HAP-1 (cell line): ENCODE measurements at regions not wholly inside any gene's neighbourhood (a gene's known extent, or its start where the extent isn't known, plus 50 kb on each side); places are given as distances from the start of the nearest gene placed in this dataset.

Experiments used
- DNase-seq, 2 experiments: peaks; one replicate each; pipeline ENCODE4 v3.0.0-alpha.2; 2016 to 2020; ENCODE audit warnings: low spot score in 2 of 2
- H3K27me3 ChIP-seq: fragments of 250-450 bp; sonication (Bioruptor Pico); 2 replicates; pipeline ENCODE4 v1.5.1; 2020; ENCODE audit warnings: low read depth, mild to moderate bottlenecking, moderate library complexity
- H3K36me3 ChIP-seq: fragments of 250-450 bp; sonication (Bioruptor Pico); replicated peaks from 2 replicates; pipeline ENCODE4 v1.5.1; 2020; ENCODE audit warnings: mild to moderate bottlenecking
- H3K4me1 ChIP-seq: fragments of 250-450 bp; sonication (Bioruptor Pico); 2 replicates; pipeline ENCODE4 v1.5.1; 2020; ENCODE audit warnings: mild to moderate bottlenecking
- H3K4me3 ChIP-seq: fragments of 250-450 bp; sonication (Bioruptor Pico); 2 replicates; pipeline ENCODE4 v1.5.1; 2020; ENCODE audit warnings: mild to moderate bottlenecking, moderate library complexity
- H3K9me3 ChIP-seq: fragments of 250-450 bp; sonication (Bioruptor Pico); 2 replicates; pipeline ENCODE4 v1.5.1; 2020; ENCODE audit warnings: mild to moderate bottlenecking, moderate library complexity
- in situ Hi-C: fragments of 300-500 bp; cut with MboI; formaldehyde crosslinking; loops from 3 replicates; pipeline ENCODE4 v1.14.3; 2020; ENCODE audit warnings: low sequenced_read_pairs, inconsistent platforms, mixed read lengths

DNA sequence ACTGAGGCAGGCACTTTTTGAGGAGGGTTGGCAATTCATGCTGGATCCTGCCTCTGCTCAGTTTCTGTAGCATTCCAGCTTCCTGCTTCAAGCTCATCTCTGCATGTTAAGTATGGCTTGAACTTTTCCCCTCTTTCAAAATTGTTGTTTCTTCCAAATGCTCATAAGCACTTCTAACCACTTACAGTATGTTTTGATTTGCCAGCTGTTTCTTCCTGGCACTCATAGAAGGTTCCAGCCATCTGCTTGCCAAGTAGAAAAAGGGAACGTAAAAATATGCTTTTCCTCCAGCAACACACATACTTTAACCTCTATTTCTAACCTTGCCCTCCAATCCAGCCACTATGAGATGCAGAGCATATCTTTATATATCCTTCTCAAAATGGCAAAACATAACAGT lies 692.6 kb upstream of the COBL start:
- no peaks in the 10 kb centered on the region for H3K27me3 ChIP-seq
- no peaks in the 10 kb centered on the region for H3K4me1 ChIP-seq
- in situ Hi-C loops = no loop called here
- H3K36me3 ChIP-seq = no peaks in the 10 kb centered on the region
- DNase-seq = no peak
- H3K9me3 ChIP-seq = no peaks in the 10 kb centered on the region
- no peak overlapping the region for H3K4me3 ChIP-seq

DNA sequence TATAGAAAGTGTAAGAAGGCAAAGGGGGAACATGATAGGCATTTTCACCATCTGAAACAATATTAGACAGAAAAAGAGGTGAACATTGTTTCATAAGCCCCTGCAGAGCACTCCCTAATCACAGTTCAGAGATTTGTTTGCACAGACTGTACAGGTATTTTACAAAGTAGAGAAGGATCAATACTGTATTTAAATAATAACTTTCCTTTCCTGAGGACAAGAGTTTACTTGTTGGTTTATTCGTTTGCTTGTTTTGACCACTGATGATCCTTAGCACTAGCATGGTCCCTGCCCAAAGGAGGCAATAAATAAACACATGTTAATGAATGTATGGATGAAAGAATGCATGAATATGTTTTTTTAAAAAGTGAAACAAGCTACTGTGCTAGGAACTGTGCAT lies 690.1 kb upstream of the COBL start:
- no peak overlapping the region for H3K4me3 ChIP-seq
- H3K9me3 ChIP-seq = no peaks in the 10 kb centered on the region
- H3K27me3 ChIP-seq = no peaks in the 10 kb centered on the region
- in situ Hi-C loops = no loop called here
- no peaks in the 10 kb centered on the region for H3K36me3 ChIP-seq
- no peak for DNase-seq
- H3K4me1 ChIP-seq = no peaks in the 10 kb centered on the region

DNA sequence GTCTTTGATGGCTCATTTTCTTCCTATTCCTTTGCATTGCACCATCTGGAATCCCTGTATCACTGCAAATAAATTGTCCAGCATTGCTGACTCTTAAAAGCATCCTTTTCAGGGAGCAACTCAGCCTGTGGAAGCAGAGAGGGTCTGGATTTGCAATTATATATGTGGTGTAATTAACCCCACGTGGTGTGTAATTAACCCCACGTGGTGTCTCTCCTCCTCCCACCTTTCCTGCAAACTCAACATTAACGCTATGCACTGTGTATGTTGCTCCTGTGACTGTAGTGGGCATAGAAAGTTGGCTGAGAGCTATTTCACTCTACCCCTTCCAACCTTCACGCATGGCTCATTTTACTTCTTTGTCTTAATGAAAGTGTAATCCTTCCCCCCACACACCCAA lies 689.0 kb upstream of the COBL start:
- no peak overlapping the region for H3K4me3 ChIP-seq
- H3K27me3 ChIP-seq = no peaks in the 10 kb centered on the region
- in situ Hi-C loops = no loop called here
- no peaks in the 10 kb centered on the region for H3K36me3 ChIP-seq
- H3K4me1 ChIP-seq = no peaks in the 10 kb centered on the region
- H3K9me3 ChIP-seq = no peaks in the 10 kb centered on the region
- no peak for DNase-seq

DNA sequence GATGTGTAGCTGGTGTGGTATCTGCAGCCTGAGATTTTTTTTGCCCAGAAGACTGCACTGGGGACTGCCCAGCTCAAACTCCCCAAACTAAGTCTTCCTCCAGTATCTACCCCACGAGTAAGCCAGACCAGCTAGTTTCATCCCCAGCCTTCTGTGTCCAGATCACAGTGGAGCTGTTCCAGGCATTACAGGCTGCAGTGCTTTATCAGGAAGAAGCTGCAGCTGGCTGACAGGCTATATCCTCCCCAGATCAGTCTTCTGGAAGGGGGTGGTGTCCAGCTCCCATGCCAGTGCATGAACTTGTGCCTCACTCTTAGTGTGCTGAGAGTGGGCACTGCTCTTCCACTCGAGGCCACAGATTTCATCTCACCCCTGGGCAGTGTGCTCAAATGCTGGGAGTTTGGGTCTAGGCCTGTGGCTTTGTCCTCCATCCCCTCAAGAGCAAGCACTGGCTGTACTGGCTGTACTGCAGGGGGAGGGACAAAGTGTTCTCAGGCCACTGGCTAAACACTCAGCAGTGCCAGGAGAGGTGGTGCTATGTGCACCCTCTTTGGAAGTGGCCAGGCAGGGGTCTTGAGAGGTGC lies 679.1 kb upstream of the COBL start:
- Histone ChIP-seq H3K27me3 (no peaks in the 10 kb centered on the region), H3K4me1 (no peaks in the 10 kb centered on the region), H3K9me3 (no peaks in the 10 kb centered on the region), H3K4me3 (no peak overlapping the region), H3K36me3 (no peaks in the 10 kb centered on the region)
- in situ Hi-C loops = no loop called here
- DNase-seq = no peak

DNA sequence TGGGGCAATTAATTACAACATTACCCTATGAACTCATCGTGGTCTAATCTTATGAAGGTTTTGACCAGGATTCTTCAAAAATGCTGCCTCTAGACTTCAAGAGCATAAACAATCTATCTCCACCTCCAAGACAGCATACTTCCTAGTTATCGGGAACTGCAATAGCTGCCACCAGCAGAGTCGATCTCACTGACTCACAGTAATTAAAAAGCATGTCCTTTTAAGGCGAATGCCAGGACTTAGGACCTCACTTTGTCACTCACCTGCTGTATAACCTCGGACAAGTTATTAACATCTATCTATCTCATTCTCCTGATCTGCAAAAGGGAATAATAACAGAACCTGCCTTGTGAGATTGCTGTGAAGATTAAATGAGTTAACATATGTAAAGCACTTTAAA lies 666.0 kb upstream of the COBL start:
- Histone ChIP-seq H3K9me3 (no peaks in the 10 kb centered on the region), H3K4me1 (peaks cover 3% of the 10 kb centered on the region; the same call in 1 of the 2 replicates), H3K4me3 (no peak overlapping the region), H3K27me3 (no peaks in the 10 kb centered on the region), H3K36me3 (no peaks in the 10 kb centered on the region)
- no peak for DNase-seq
- in situ Hi-C loops = no loop called here

DNA sequence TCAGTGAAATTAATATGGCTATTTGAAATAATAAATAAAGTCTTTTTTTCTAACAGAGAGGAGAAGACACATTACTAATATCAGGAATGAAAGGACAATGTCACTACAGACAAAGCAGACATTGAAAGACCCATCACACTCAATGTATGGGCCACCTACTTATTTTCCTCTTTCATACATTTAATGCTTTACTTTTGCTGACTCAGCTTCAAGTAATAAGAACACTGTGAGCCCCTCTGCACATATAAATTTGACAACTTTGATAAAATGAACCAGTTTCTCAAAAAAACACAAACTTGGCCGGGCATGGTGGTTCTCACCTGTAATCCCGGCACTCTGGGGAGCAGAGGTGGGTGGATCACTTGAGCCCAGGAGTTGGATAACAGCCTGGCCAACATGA lies 664.2 kb upstream of the COBL start:
- Histone ChIP-seq H3K4me1 (peaks cover 3% of the 10 kb centered on the region; the same call in 1 of the 2 replicates), H3K4me3 (no peak overlapping the region), H3K9me3 (no peaks in the 10 kb centered on the region), H3K27me3 (no peaks in the 10 kb centered on the region), H3K36me3 (no peaks in the 10 kb centered on the region)
- in situ Hi-C loops = no loop called here
- no peak for DNase-seq

DNA sequence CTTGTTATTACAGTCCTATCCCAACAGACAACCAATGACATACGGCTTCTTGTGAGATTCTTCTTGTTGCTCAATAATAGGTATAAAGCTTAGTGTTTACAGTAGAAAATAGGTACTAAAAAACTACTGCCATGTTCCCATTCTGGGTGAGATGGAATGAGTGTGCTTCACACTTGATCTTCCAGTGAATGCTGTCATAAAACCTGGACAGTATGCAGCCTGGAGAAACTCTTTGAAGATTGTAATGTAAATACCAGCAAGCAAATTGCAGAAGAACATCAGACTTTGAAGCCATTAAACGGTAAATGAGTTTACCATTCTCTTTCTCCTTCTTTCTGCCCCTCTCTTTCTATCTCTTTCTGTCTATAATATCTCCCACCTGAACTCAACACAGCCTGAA lies 663.7 kb upstream of the COBL start:
- Histone ChIP-seq H3K4me3 (no peak overlapping the region), H3K9me3 (no peaks in the 10 kb centered on the region), H3K36me3 (no peaks in the 10 kb centered on the region), H3K27me3 (no peaks in the 10 kb centered on the region), H3K4me1 (peaks cover 3% of the 10 kb centered on the region; the same call in 1 of the 2 replicates)
- no peak for DNase-seq
- in situ Hi-C loops = no loop called here

DNA sequence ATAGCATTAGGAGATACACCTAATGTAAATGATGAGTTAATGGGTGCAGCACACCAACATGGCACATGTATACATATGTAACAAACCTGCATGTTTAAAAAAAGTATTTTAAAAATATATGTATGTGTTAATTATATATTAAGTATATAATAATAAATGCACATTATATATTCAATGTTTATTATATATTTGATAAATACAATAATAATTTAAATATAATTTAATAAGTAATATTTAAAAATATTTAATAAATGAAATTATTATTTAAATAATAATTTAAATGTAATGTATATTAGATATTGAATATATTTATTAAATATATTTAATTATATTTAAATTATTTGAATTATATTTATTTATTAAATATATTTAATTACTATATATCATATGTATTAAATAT lies 661.3 kb upstream of the COBL start:
- no peak for DNase-seq
- Histone ChIP-seq H3K4me1 (peaks cover 3% of the 10 kb centered on the region; the same call in 1 of the 2 replicates), H3K27me3 (no peaks in the 10 kb centered on the region), H3K4me3 (no peak overlapping the region), H3K9me3 (no peaks in the 10 kb centered on the region), H3K36me3 (no peaks in the 10 kb centered on the region)
- in situ Hi-C loops = no loop called here

DNA sequence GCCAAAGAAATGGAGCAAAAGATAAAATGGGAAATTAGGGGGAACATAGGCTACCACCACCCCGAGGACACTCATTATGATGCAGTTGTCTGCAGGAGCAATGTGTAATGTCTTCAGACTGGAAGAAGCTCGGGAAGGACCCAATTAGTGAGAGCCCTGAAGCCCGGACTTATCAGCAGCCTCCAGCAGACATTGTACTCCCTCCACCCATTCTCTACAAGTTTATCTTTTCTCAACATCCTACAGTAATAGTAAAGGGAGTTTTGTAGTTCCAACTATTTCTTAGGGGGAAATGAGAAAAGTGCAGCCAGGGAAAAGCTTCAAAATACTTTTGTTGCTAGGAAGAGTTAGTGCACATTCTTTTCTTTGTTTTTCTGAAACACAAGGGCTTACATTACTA lies 657.3 kb upstream of the COBL start:
- in situ Hi-C loops = no loop called here
- Histone ChIP-seq H3K36me3 (no peaks in the 10 kb centered on the region), H3K9me3 (no peaks in the 10 kb centered on the region)

DNA sequence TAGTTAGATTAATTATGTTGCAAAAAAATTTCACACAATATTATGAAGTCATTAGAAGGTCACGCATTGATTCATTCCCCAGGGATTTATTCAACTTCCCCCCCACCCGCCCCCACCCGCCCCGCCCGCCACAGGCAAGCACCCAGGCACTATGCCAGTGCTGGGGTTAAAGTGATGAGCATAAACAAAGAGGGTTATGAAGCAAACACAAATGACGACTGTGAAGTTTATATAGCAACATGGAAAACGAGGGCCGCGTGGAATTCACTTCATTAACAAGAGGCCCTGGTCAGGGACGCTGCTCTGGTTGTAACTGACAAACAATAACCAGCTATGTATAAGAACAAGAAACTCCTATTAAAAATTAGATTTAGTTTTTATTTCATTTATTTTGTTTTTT lies 656.5 kb upstream of the COBL start:
- in situ Hi-C loops = no loop called here
- H3K4me1 ChIP-seq = no peaks in the 10 kb centered on the region
- H3K9me3 ChIP-seq = no peaks in the 10 kb centered on the region
- DNase-seq = no peak
- no peaks in the 10 kb centered on the region for H3K27me3 ChIP-seq
- no peaks in the 10 kb centered on the region for H3K36me3 ChIP-seq
- H3K4me3 ChIP-seq = no peak overlapping the region

More for the DNA sequence above, 657.3 kb upstream of the COBL start:
- H3K4me3 ChIP-seq = no peak overlapping the region
- no peaks in the 10 kb centered on the region for H3K4me1 ChIP-seq
- H3K27me3 ChIP-seq = no peaks in the 10 kb centered on the region
- DNase-seq = no peak

DNA sequence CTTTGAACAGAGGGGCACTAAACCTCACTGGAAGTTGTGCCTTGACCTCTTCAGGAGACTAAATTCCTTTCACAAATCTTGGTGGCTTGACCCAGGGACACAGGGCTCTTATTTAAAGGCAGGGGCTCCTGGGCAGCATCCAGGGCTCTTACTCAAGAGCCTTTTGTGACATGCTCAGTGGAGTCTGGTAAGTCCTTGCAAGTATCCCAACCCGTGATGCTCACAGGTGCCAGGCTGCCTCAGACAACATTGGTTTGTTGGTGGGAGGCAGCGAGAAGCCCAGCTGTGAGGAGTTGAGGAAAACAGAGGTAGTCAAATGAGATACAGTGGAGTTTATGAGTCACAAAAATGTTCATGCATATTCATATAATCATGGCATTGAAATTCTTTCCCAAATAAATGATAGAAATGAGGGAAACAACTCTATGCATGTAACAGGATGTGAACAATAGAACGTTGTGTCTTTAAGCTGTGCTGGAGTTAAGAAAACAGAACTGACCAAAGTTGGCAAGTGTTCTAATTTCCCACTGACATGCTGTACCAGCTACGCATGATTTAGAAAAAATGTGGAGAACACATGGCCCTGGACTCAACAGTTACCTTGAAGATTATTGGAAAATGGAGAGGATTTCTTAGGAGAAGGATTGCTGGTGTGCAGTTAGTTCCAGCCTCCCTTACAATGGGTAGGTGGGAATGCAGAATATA lies 654.5 kb upstream of the COBL start:
- in situ Hi-C loops = no loop called here
- Histone ChIP-seq H3K36me3 (no peaks in the 10 kb centered on the region), H3K4me3 (no peak overlapping the region), H3K9me3 (no peaks in the 10 kb centered on the region), H3K4me1 (peaks cover 2% of the 10 kb centered on the region), H3K27me3 (no peaks in the 10 kb centered on the region)
- no peak for DNase-seq

DNA sequence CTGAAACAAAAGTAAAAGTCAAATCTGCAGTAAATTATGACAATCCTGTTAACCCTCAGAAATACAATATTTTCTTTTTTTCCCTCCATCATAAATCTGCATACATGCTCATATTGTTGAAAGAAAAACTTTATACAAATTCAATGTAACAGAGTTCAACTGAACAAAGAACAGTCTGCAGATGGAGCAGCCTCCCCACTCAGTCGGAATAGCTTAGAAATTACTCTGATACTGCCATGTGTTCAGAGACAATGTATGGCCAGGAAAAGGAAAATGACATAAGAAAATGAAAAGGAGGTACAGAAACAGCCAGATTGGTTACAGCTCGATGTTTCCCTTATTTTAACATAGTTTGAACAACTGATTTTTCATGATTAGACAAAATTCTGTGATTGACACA lies 651.9 kb upstream of the COBL start:
- Histone ChIP-seq H3K36me3 (no peaks in the 10 kb centered on the region), H3K9me3 (no peaks in the 10 kb centered on the region), H3K4me1 (peaks cover 9% of the 10 kb centered on the region), H3K27me3 (no peaks in the 10 kb centered on the region), H3K4me3 (no peak overlapping the region)
- in situ Hi-C loops = no loop called here
- no peak for DNase-seq

DNA sequence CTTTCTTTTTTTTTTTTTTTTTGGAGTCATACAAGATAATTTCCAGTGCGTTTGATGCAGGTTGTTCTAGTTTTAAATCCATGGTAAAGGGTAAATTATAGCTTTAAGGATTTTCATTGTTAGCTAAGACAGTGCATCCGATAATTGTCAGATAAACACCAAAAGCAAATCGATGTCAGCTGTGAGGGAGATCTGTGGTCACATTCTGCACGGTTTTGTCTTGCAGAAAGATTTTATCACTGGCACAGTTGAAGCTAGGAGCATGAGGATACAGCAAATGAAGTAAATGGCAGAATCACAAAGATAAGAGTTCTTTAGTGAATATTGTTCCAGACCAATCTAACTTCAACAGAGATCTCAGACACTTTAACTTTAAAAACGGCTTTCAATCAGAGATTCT lies 648.8 kb upstream of the COBL start:
- DNase-seq = no peak
- Histone ChIP-seq H3K36me3 (no peaks in the 10 kb centered on the region), H3K4me1 (peaks cover 13% of the 10 kb centered on the region), H3K4me3 (no peak overlapping the region), H3K27me3 (no peaks in the 10 kb centered on the region), H3K9me3 (no peaks in the 10 kb centered on the region)
- in situ Hi-C loops = no loop called here

DNA sequence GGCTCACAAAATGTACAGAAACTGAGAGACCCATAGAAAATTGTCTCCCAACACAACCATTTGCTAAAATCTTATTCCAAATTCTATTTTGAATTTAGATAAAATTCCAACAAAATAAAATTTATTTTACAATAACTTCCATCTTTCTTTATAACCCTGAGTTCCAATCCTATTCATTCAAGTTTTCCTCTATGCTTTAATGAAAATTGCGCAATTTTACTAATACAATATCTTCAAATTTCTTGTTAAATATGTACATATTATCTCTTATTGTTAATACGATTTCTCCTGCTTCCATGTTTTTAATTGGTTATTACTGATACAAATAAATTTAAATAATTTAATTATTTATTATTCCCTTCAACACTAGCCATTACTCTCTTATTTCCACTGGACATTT lies 645.2 kb upstream of the COBL start:
- Histone ChIP-seq H3K27me3 (no peaks in the 10 kb centered on the region), H3K4me3 (no peak overlapping the region), H3K36me3 (no peaks in the 10 kb centered on the region), H3K4me1 (peaks cover 13% of the 10 kb centered on the region), H3K9me3 (no peaks in the 10 kb centered on the region)
- in situ Hi-C loops = no loop called here
- no peak for DNase-seq

DNA sequence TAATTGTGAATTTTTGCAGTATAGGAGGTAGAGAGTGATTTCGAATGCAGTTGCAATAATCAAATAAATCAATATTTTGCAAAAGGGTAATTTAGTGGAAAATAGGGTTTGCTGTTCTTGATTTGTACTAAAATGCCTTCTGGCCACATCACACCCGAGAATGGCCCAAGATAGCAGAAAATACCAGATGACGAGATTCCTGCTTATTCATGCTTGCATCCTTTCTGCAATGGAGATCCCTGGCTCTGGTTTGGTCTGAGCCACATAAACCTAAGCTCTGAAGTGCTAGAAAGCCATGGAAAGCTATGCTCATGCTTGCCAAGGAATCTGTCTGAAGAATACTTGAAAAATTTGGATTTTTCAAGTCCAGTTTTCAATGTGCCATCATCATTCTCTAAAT lies 634.2 kb upstream of the COBL start:
- Histone ChIP-seq H3K36me3 (no peaks in the 10 kb centered on the region), H3K27me3 (no peaks in the 10 kb centered on the region), H3K4me1 (peaks cover 22% of the 10 kb centered on the region), H3K9me3 (no peaks in the 10 kb centered on the region), H3K4me3 (no peak overlapping the region)
- in situ Hi-C loops = no loop called here
- DNase-seq = peak; percentile 20 to 23
